GM19395 (cell line): ENCODE measurements at regions not wholly inside any gene's neighbourhood (a gene's known extent, or its start where the extent isn't known, plus 50 kb on each side); places are given as distances from the start of the nearest gene placed in this dataset.

Experiments used
- ATAC-seq: cut with Tn5 transposase; IDR thresholded peaks from one replicate; pipeline ENCODE4 v1.9.1; 2021; ENCODE audit warnings: mild to moderate bottlenecking, moderate library complexity; ENCODE audit not compliant: unreplicated experiment

GRCh38 chr4:59983852-59984251, 1216.3 kb upstream of the ADGRL3 start:
- no peak for ATAC-seq

- no peak for ATAC-seq
Observed at GRCh38 chr4:59987289-59987688, 1212.8 kb upstream of the ADGRL3 start.

- no peak for ATAC-seq
Observed at GRCh38 chr4:59994118-59994517, 1206.0 kb upstream of the ADGRL3 start.

GRCh38 chr4:60002603-60003337, 1197.4 kb upstream of the ADGRL3 start:
- no peak for ATAC-seq

GRCh38 chr4:60013464-60014184, 1186.5 kb upstream of the ADGRL3 start:
- no peak for ATAC-seq

- no peak for ATAC-seq
Observed at GRCh38 chr4:60016971-60017370, 1183.2 kb upstream of the ADGRL3 start.

- no peak for ATAC-seq
Observed at GRCh38 chr4:60019180-60019579, 1180.9 kb upstream of the ADGRL3 start.

- ATAC-seq, result no peak
Observed at GRCh38 chr4:60019946-60020345, 1180.2 kb upstream of the ADGRL3 start.

GRCh38 chr4:60020389-60020788, 1179.7 kb upstream of the ADGRL3 start:
- no peak for ATAC-seq

- no peak for ATAC-seq
Observed at GRCh38 chr4:60033826-60034225, 1166.3 kb upstream of the ADGRL3 start.

- ATAC-seq, result no peak
Observed at GRCh38 chr4:60034361-60034760, 1165.8 kb upstream of the ADGRL3 start.

- no peak for ATAC-seq
Observed at GRCh38 chr4:60039908-60040307, 1160.2 kb upstream of the ADGRL3 start.

- ATAC-seq, result no peak
Observed at GRCh38 chr4:60042231-60042652, 1157.9 kb upstream of the ADGRL3 start.

GRCh38 chr4:60042941-60043340, 1157.2 kb upstream of the ADGRL3 start:
- ATAC-seq, result no peak

- no peak for ATAC-seq
Observed at GRCh38 chr4:60078984-60079383, 1121.1 kb upstream of the ADGRL3 start.

- ATAC-seq, result no peak
Observed at GRCh38 chr4:60081839-60082238, 1118.3 kb upstream of the ADGRL3 start.

GRCh38 chr4:60088807-60089486, 1111.2 kb upstream of the ADGRL3 start:
- ATAC-seq, result no peak

- ATAC-seq, result no peak
Observed at GRCh38 chr4:60089546-60090273, 1110.4 kb upstream of the ADGRL3 start.

GRCh38 chr4:60096676-60097075, 1103.5 kb upstream of the ADGRL3 start:
- no peak for ATAC-seq

GRCh38 chr4:60116592-60116991, 1083.5 kb upstream of the ADGRL3 start:
- ATAC-seq, result no peak

- no peak for ATAC-seq
Observed at GRCh38 chr4:60117726-60118323, 1082.3 kb upstream of the ADGRL3 start.
